T-cell (primary cell): ENCODE measurements at regions not wholly inside any gene's neighbourhood (a gene's known extent, or its start where the extent isn't known, plus 50 kb on each side); places are given as distances from the start of the nearest gene placed in this dataset.
A peak's percentile ranks its signal among the peaks of the same experiment; 100 is the strongest.

ENCODE experiments used
- ATAC-seq, 4 experiments: fragments of 200-7000 bp in 3 of 4; fragments of 150-1000 bp in 1 of 4; cut with Tn5 transposase; replicated peaks in 1 of 4; 1 replicate in 3 of 4; 2 replicates in 1 of 4; pipeline ENCODE4 v1.10.0; 2021; ENCODE audit warnings: moderate library complexity in 3 of 4, mild to moderate bottlenecking in 2 of 4, moderate number of reproducible peaks in 1 of 4
- CTCF ChIA-PET, 2 donors: fragments of 300-600 bp; sonication (Branson Sonifier 250); formaldehyde crosslinking; loops; one replicate each; lab custom pipeline; 2022; ENCODE audit warnings: antibody characterized with exemption in 2 of 2; lab: Charles Lee
- POLR2A ChIA-PET, 2 donors: fragments of 300-600 bp; sonication (Branson Sonifier 250); formaldehyde crosslinking; loops; one replicate each; lab custom pipeline; 2022; ENCODE audit warnings: antibody characterized with exemption in 2 of 2; lab: Charles Lee
- DNase-seq, 35 experiments: peaks; one replicate each; pipeline versions ENCODE4 v3.0.0 to v3.0.0-alpha.2; 2013 to 2023
- H3K27ac ChIP-seq: one replicate; pipeline ENCODE4 v1.5.1; 2013; ENCODE audit warnings: low read length
- H3K27me3 ChIP-seq, 2 experiments: replicated peaks in 1 of 2; 1 replicate in 1 of 2; 2 replicates in 1 of 2; pipeline versions ENCODE4 v1.6.1 to v1.7.0; 2013; ENCODE audit warnings: low read length in 1 of 2, mixed read lengths in 1 of 2; ENCODE audit not compliant: control insufficient read depth in 2 of 2, insufficient read depth in 2 of 2; ENCODE audit errors: extremely low read depth in 1 of 2
- H3K36me3 ChIP-seq, 2 donors: 1 replicate in 1 of 2; 2 replicates in 1 of 2; pipeline versions ENCODE4 v1.6.1 to v1.7.0; 2013; ENCODE audit warnings: low read length in 1 of 2; ENCODE audit not compliant: control insufficient read depth in 2 of 2, insufficient read depth in 1 of 2; ENCODE audit errors: extremely low read depth in 1 of 2
- H3K4me1 ChIP-seq, 2 experiments: 1 replicate in 1 of 2; 2 replicates in 1 of 2; pipeline versions ENCODE4 v1.6.1 to v1.7.0; 2013; ENCODE audit warnings: low read length in 2 of 2, mixed read lengths in 1 of 2; ENCODE audit not compliant: insufficient read depth in 2 of 2, control insufficient read depth in 1 of 2; ENCODE audit errors: extremely low read depth in 1 of 2
- H3K4me3 ChIP-seq, 2 donors: 1 replicate in 1 of 2; 2 replicates in 1 of 2; pipeline versions ENCODE4 v1.5.1 to v1.7.0; 2013; ENCODE audit warnings: mild to moderate bottlenecking in 2 of 2, low read length in 1 of 2, moderate library complexity in 1 of 2; ENCODE audit not compliant: control insufficient read depth in 1 of 2; ENCODE audit errors: extremely low read depth in 1 of 2
- H3K9me3 ChIP-seq: 2 replicates; pipeline ENCODE4 v1.7.0; 2013
- H3K27ac Mint-ChIP-seq, 2 donors: one replicate each; pipeline ENCODE4 v1.8.0; 2020 to 2021; ENCODE audit warnings: mild to moderate bottlenecking in 2 of 2, mixed read lengths in 2 of 2
- H3K27me3 Mint-ChIP-seq, 2 donors: one replicate each; pipeline ENCODE4 v1.8.0; 2021 to 2022; ENCODE audit warnings: mixed read lengths in 2 of 2
- H3K36me3 Mint-ChIP-seq: one replicate; pipeline ENCODE4 v1.8.0; 2021; ENCODE audit warnings: mixed read lengths
- H3K4me1 Mint-ChIP-seq, 3 donors: one replicate each; pipeline ENCODE4 v1.8.0; 2020 to 2022; ENCODE audit warnings: mixed read lengths in 3 of 3, mild to moderate bottlenecking in 1 of 3
- H3K4me3 Mint-ChIP-seq, 3 donors: one replicate each; pipeline ENCODE4 v1.8.0; 2020 to 2022; ENCODE audit warnings: mild to moderate bottlenecking in 3 of 3, mixed read lengths in 3 of 3, moderate library complexity in 3 of 3
- H3K9me3 Mint-ChIP-seq, 3 donors: one replicate each; pipeline ENCODE4 v1.8.0; 2020 to 2022; ENCODE audit warnings: mixed read lengths in 3 of 3
- WGBS: methylation state at CpG from one replicate; pipeline ENCODE4 v1.1.5; 2013; ENCODE audit warnings: missing lambda C conversion rate; ENCODE audit not compliant: insufficient coverage; 5-methylcytosine and 5-hydroxymethylcytosine counted together

- Histone ChIP-seq H3K27me3 (peaks cover 0 to 5% of the 10 kb centered on the region in 2 experiments), H3K36me3 (no peaks in the 10 kb centered on the region), H3K9me3 (no peaks in the 10 kb centered on the region), H3K27ac (no peak overlapping the region), H3K4me3 (no peak overlapping the region), H3K4me1 (no peaks in the 10 kb centered on the region)
- Mint-ChIP-seq H3K4me3 (no peak overlapping the region), H3K27me3 (no peaks in the 10 kb centered on the region), H3K4me1 (peaks cover 0 to 6% (median 4%) of the 10 kb centered on the region in 3 donors), H3K36me3 (no peaks in the 10 kb centered on the region), H3K27ac (no peak overlapping the region), H3K9me3 (no peaks in the 10 kb centered on the region)
- POLR2A ChIA-PET = no interaction called here
- CTCF ChIA-PET = no interaction called here
- no CpG with 5 or more reads among the region's 7 CpGs for WGBS
- no peak for DNase-seq
- no peak for ATAC-seq
Measured at GRCh38 chr6:156347246-156347645, 429.9 kb upstream of the ARID1B start.

- no peak overlapping the region for H3K27ac Mint-ChIP-seq
- H3K4me3 Mint-ChIP-seq = no peak overlapping the region
- peaks cover 0 to 6% (median 4%) of the 10 kb centered on the region in 3 donors for H3K4me1 Mint-ChIP-seq
- peaks cover 4% of the 10 kb centered on the region for H3K36me3 Mint-ChIP-seq
- H3K27ac ChIP-seq = no peak overlapping the region
- ChIA-PET CTCF (no interaction called here), POLR2A (no interaction called here)
- ATAC-seq (peak in 1 of 4 experiments; percentile 69), DNase-seq (peak in 2 of 35 experiments; percentile 0 to 5)
- no peaks in the 10 kb centered on the region for H3K36me3 ChIP-seq
- WGBS = 61% methylated on average over 7 of the region's 7 CpGs
- H3K9me3 Mint-ChIP-seq = no peaks in the 10 kb centered on the region
- H3K4me1 ChIP-seq = no peaks in the 10 kb centered on the region
- peaks cover 0 to 4% of the 10 kb centered on the region in 2 donors for H3K27me3 Mint-ChIP-seq
- no peaks in the 10 kb centered on the region for H3K9me3 ChIP-seq
- no peaks in the 10 kb centered on the region for H3K27me3 ChIP-seq
- H3K4me3 ChIP-seq = no peak overlapping the region
Measured at GRCh38 chr6:156345700-156346099, 431.5 kb upstream of the ARID1B start.

- no peaks in the 10 kb centered on the region for H3K36me3 ChIP-seq
- H3K4me1 Mint-ChIP-seq = peaks cover 0 to 6% (median 4%) of the 10 kb centered on the region in 3 donors
- H3K36me3 Mint-ChIP-seq = peaks cover 8% of the 10 kb centered on the region
- no peak overlapping the region for H3K4me3 ChIP-seq
- DNase-seq (no peak), ATAC-seq (no peak)
- H3K27ac ChIP-seq = no peak overlapping the region
- H3K27me3 Mint-ChIP-seq = peaks cover 4 to 7% of the 10 kb centered on the region in 2 donors
- H3K4me1 ChIP-seq = no peaks in the 10 kb centered on the region
- no peaks in the 10 kb centered on the region for H3K27me3 ChIP-seq
- ChIA-PET CTCF (no interaction called here), POLR2A (interaction anchor here in 1 of 2 donors (0.6 kb wide), 1 partner anchor 36 kb away, joined by 3 read pairs; no protein-coding TSS in a partner anchor)
- H3K4me3 Mint-ChIP-seq = no peak overlapping the region
- no peaks in the 10 kb centered on the region for H3K9me3 ChIP-seq
- no CpG with 5 or more reads among the region's 2 CpGs for WGBS
- no peaks in the 10 kb centered on the region for H3K9me3 Mint-ChIP-seq
- H3K27ac Mint-ChIP-seq = no peak overlapping the region
Measured at GRCh38 chr6:156344491-156344890, 432.7 kb upstream of the ARID1B start.

GRCh38 chr6:156337801-156338200 is 439.4 kb upstream of the ARID1B start:
- no peak overlapping the region for H3K27ac ChIP-seq
- H3K36me3 ChIP-seq = no peaks in the 10 kb centered on the region
- DNase-seq (no peak), ATAC-seq (no peak)
- Mint-ChIP-seq H3K4me1 (peaks cover 0 to 2% (median 0%) of the 10 kb centered on the region in 3 donors), H3K27ac (no peak overlapping the region), H3K27me3 (peaks cover 4 to 7% of the 10 kb centered on the region in 2 donors), H3K36me3 (peaks cover 14% of the 10 kb centered on the region), H3K4me3 (no peak overlapping the region), H3K9me3 (peaks cover 3 to 9% (median 8%) of the 10 kb centered on the region in 3 donors)
- ChIA-PET CTCF (no interaction called here), POLR2A (no interaction called here)
- H3K9me3 ChIP-seq = no peaks in the 10 kb centered on the region
- no peaks in the 10 kb centered on the region for H3K4me1 ChIP-seq
- no peaks in the 10 kb centered on the region for H3K27me3 ChIP-seq
- WGBS = 100% methylated on average over 1 of the region's 4 CpGs
- H3K4me3 ChIP-seq = no peak overlapping the region

- POLR2A ChIA-PET = no interaction called here
- no peak overlapping the region for H3K4me3 Mint-ChIP-seq
Measured at GRCh38 chr6:156336733-156337132, 440.4 kb upstream of the ARID1B start.

GRCh38 chr6:156336089-156336488 is 441.1 kb upstream of the ARID1B start:
- DNase-seq = no peak
- Histone ChIP-seq H3K27me3 (no peaks in the 10 kb centered on the region), H3K4me3 (no peak overlapping the region), H3K27ac (no peak overlapping the region), H3K9me3 (peaks cover 2% of the 10 kb centered on the region), H3K4me1 (no peaks in the 10 kb centered on the region), H3K36me3 (no peaks in the 10 kb centered on the region)
- Mint-ChIP-seq H3K27me3 (peaks cover 3 to 4% of the 10 kb centered on the region in 2 donors), H3K9me3 (peaks cover 13 to 21% (median 21%) of the 10 kb centered on the region in 3 donors), H3K4me1 (peaks cover 0 to 2% (median 0%) of the 10 kb centered on the region in 3 donors), H3K4me3 (no peak overlapping the region), H3K36me3 (peaks cover 23% of the 10 kb centered on the region), H3K27ac (no peak overlapping the region)
- 82% methylated on average over 5 of the region's 5 CpGs for WGBS
- ChIA-PET CTCF (no interaction called here), POLR2A (no interaction called here)
- ATAC-seq = no peak

More at GRCh38 chr6:156336733-156337132, 440.4 kb upstream of the ARID1B start:
- Mint-ChIP-seq H3K27me3 (peaks cover 4 to 5% of the 10 kb centered on the region in 2 donors), H3K9me3 (peaks cover 7 to 16% (median 15%) of the 10 kb centered on the region in 3 donors), H3K27ac (no peak overlapping the region), H3K4me1 (peaks cover 0 to 2% (median 0%) of the 10 kb centered on the region in 3 donors), H3K36me3 (peaks cover 19% of the 10 kb centered on the region)
- H3K4me1 ChIP-seq = no peaks in the 10 kb centered on the region
- H3K27me3 ChIP-seq = no peaks in the 10 kb centered on the region
- ATAC-seq (no peak), DNase-seq (no peak)
- 89% methylated on average over 2 of the region's 3 CpGs for WGBS
- no peak overlapping the region for H3K27ac ChIP-seq
- H3K36me3 ChIP-seq = no peaks in the 10 kb centered on the region
- CTCF ChIA-PET = no interaction called here
- H3K9me3 ChIP-seq = peaks cover 2% of the 10 kb centered on the region
- H3K4me3 ChIP-seq = no peak overlapping the region
